ENCODE measurements at regions not wholly inside any gene's neighbourhood (a gene's known extent, or its start where the extent isn't known, plus 50 kb on each side); places are given as distances from the start of the nearest gene placed in this dataset.
A peak's percentile ranks its signal among the peaks of the same experiment; 100 is the strongest.

GRCh38 chr10:16316733-16317390 is 119.9 kb upstream of the PTER start:
- intact Hi-C loops (cut with micrococcal nuclease; ENCODE audit: unreplicated experiment) = loop anchor here (10.0 kb wide), 1 partner anchor 458 kb away; no protein-coding TSS in a partner anchor
- Histone ChIP-seq H3K79me2 (ENCODE audit: control insufficient read depth, insufficient read depth, low read length) (no peaks in the 10 kb centered on the region), H3K27ac (ENCODE audit: control insufficient read depth, insufficient read depth) (no peak overlapping the region), H3K4me2 (ENCODE audit: control insufficient read depth, insufficient read depth) (no peak overlapping the region), H3K9ac (ENCODE audit: control insufficient read depth, insufficient read depth, low read length) (no peak overlapping the region), H3K4me1 (ENCODE audit: control insufficient read depth, insufficient read depth, low read length) (no peaks in the 10 kb centered on the region), H2AFZ (ENCODE audit: control insufficient read depth, low read depth, low read length) (no peak overlapping the region), H3K9me3 (replicated peaks; ENCODE audit: control insufficient read depth, insufficient read depth, low read length) (no peaks in the 10 kb centered on the region), H4K20me1 (ENCODE audit: control insufficient read depth, insufficient read depth) (no peaks in the 10 kb centered on the region), H3K4me3 (no peak overlapping the region), H3K36me3 (ENCODE audit: control insufficient read depth in 2 of 2, insufficient read depth in 2 of 2, low read length in 1 of 2) (no peaks in the 10 kb centered on the region), H3K27me3 (replicated peaks in 1 of 2; ENCODE audit: control insufficient read depth in 2 of 2, insufficient read depth in 2 of 2, low read length in 1 of 2) (no peaks in the 10 kb centered on the region)
- in situ Hi-C loops (cut with MboI) = no loop called here
- POLR2A ChIA-PET = no interaction called here
- CTCF ChIA-PET = no interaction called here
- BruUV-seq (replicated peaks) = no TSS peak
- SMC1A ChIA-PET (ENCODE audit: uncharacterized antibody, unreplicated experiment) = no interaction called here
- ATAC-seq (peak; percentile 40; the same call in 1 of the 3 replicates), FAIRE-seq (no peak), DNase-seq (ENCODE audit: low read depth, low spot score) (no peak)
- 21% methylated on average over 7 of the region's 7 CpGs for WGBS (ENCODE audit: insufficient coverage, insufficient replicate concordance, low lambda C conversion rate, missing lambda C conversion rate)
- RAD21 ChIA-PET (ENCODE audit: unreplicated experiment) = no interaction called here
- TF ChIP-seq SMAD5 (IDR thresholded peaks at IDR 0.05; ENCODE audit: low read depth) = no peak
- TF ChIP-seq ETV6 (conservative IDR thresholded peaks at IDR 0.05 in 1 of 2, IDR thresholded peaks at IDR 0.05 in 1 of 2; ENCODE audit: borderline replicate concordance in 1 of 2, low read depth in 1 of 2) = no peak
- TF ChIP-seq PKNOX1 (IDR thresholded peaks at IDR 0.05) = no peak
- TF ChIP-seq CBFB (IDR thresholded peaks at IDR 0.05; ENCODE audit: low read depth) = no peak
- TF ChIP-seq MYC (IDR thresholded peaks at IDR 0.05; ENCODE audit: insufficient read depth, insufficient read length, insufficient replicate concordance, low read length, severe bottlenecking) = no peak
- no peak for TF ChIP-seq GABPA (IDR thresholded peaks at IDR 0.05; ENCODE audit: low read depth)
- no peak for TF ChIP-seq EGR1 (IDR thresholded peaks at IDR 0.05; ENCODE audit: borderline replicate concordance in 1 of 2, low read depth in 2 of 2, low read length in 2 of 2)
- no peak for TF ChIP-seq TARDBP (IDR thresholded peaks at IDR 0.05; ENCODE audit: borderline replicate concordance)
- TF ChIP-seq ZNF217 (IDR thresholded peaks at IDR 0.05) = no peak
- TF ChIP-seq SREBF1 (IDR thresholded peaks at IDR 0.05; ENCODE audit: low read length) = no peak
- TF ChIP-seq ZSCAN29 (IDR thresholded peaks at IDR 0.05) = no peak
- TF ChIP-seq EP300 (IDR thresholded peaks at IDR 0.05; ENCODE audit: borderline replicate concordance in 1 of 2, control insufficient read depth in 1 of 2, low read depth in 2 of 2, low read length in 2 of 2) = no peak
- TF ChIP-seq TCF7 (IDR thresholded peaks at IDR 0.05; ENCODE audit: borderline replicate concordance) = no peak
- TF ChIP-seq YY1 (IDR thresholded peaks at IDR 0.05; ENCODE audit: low read depth, low read length) = no peak
- TF ChIP-seq BCL3 (IDR thresholded peaks at IDR 0.05; ENCODE audit: borderline replicate concordance, insufficient read depth, low read depth, low read length, poor library complexity, severe bottlenecking) = no peak
- TF ChIP-seq HSF1 (IDR thresholded peaks at IDR 0.05; ENCODE audit: low read depth, low read length) = no peak
- TF ChIP-seq NFYA (IDR thresholded peaks at IDR 0.05; ENCODE audit: borderline replicate concordance, low read depth, low read length) = no peak
- TF ChIP-seq ZBTB33 (IDR thresholded peaks at IDR 0.05) = no peak
- TF ChIP-seq SPI1 (IDR thresholded peaks at IDR 0.05; ENCODE audit: borderline replicate concordance, insufficient read depth, low read depth, low read length) = no peak

All from GM12878 (cell line).